ENCODE measurements at regions not wholly inside any gene's neighbourhood (a gene's known extent, or its start where the extent isn't known, plus 50 kb on each side); places are given as distances from the start of the nearest gene placed in this dataset.
A peak's percentile ranks its signal among the peaks of the same experiment; 100 is the strongest.
"Not testable (repeated sequence)": the region's sequence is repeated elsewhere in the genome, so short reads cannot be mapped to it uniquely, and the experiment has no call there.

- ATAC-seq; DNase-seq (ENCODE audit: low spot score); intact Hi-C loops (cut with DNase I): not testable (repeated sequence)
Measured at GRCh38 chr4:3898928-3899327, 132.7 kb downstream of the ADRA2C start.

- intact Hi-C loops (cut with DNase I); DNase-seq (ENCODE audit: low spot score); ATAC-seq: not testable (repeated sequence)
Measured at GRCh38 chr4:3904264-3904955, 138.2 kb downstream of the ADRA2C start.

DNA sequence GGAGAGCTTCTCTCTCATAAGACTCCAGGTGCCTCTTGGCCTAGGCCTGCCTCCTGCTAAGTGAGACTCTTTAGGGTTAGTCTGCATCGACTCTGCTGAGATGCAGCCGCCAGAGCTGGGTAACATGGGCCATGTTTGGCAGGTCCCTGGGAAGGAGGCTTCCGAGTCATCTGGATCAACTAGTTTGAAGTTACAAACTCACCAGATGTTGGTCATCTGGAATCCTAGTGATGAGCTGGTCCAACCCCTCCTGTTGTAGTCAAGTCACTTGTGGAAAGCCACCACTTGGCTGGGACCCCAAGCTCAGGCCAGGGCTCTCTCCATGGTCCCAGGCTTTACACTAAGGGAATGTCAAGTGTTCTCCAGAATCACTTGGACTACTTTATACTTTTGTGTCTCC lies 143.4 kb downstream of the ADRA2C start:
- intact Hi-C loops (cut with DNase I); DNase-seq (ENCODE audit: low spot score); ATAC-seq: not testable (repeated sequence)

DNA sequence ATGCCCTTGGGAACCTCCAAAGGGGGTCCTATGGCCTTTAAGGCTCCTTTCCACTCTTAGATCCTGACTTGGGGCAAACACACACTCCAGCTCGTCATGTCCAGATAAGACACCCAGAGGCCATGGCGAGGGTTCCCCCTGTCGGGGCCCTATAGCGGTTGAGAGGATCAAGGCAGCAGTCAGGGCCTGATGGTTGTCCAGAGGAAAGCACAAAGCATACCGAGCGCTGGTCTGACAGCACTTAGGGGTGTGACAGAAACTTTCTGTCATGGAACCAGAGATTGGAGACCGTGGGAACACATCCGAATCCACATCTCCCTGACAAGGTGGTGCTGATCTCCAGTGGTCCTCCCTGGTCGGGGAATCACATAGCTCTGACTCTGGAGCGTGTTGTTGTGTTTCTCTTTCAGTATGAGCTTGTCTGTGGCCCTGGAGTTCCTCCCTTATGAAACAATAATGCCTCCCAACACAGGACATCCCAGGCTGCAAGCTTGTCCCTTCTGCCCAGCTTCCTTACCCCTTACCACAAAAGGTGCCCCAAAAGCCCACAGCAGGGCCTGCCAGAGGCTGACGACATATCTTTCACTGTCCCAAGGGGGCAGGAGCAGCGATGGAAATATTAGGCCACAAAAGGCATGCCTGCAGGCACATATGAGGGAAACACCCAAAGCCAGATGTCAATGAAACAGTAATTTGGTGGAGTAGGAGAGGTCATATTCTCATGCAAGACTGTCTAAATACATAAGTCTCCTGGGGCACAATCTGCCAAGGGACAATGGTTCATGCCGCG lies 144.2 kb downstream of the ADRA2C start:
- ATAC-seq; DNase-seq (ENCODE audit: low spot score); intact Hi-C loops (cut with DNase I): not testable (repeated sequence)

DNA sequence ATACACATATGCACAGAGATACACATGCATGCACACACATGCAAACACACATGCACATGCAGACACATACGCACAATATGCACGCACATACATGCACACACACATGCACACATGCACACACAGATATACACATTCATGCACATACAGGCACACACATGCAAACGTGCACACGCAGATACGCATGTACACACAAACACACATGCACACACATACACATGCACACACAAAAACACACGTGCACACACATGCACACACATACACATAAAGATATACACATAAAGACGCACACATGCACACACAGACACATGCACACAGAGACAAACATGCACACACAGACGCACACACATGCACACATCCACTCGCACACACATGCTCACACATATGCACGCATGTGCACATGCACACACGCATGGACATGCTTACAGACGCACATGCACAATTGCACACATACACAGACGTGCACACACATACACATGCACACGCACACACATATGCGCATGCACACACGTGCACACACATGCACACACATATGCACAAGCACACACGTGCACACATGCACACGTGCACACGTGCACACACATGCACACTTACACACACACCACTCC lies 145.2 kb downstream of the ADRA2C start:
- intact Hi-C loops (cut with DNase I) = no loop called here

GRCh38 chr4:3914511-3914910 lies 148.3 kb downstream of the ADRA2C start:
- ATAC-seq; intact Hi-C loops (cut with DNase I); DNase-seq (ENCODE audit: low spot score): not testable (repeated sequence)

More for the DNA sequence above, 145.2 kb downstream of the ADRA2C start:
- DNase-seq (ENCODE audit: low spot score) (no peak), ATAC-seq (no peak)

- intact Hi-C loops (cut with DNase I); ATAC-seq: not testable (repeated sequence)
- DNase-seq (ENCODE audit: low spot score) = peak; percentile 10
Measured at GRCh38 chr4:3919509-3919908, 153.3 kb downstream of the ADRA2C start.

GRCh38 chr4:3921902-3922301 lies 155.7 kb downstream of the ADRA2C start:
- intact Hi-C loops (cut with DNase I); DNase-seq (ENCODE audit: low spot score): not testable (repeated sequence)

GRCh38 chr4:3925841-3926240 lies 159.7 kb downstream of the ADRA2C start:
- intact Hi-C loops (cut with DNase I); DNase-seq (ENCODE audit: low spot score); ATAC-seq: not testable (repeated sequence)

More at GRCh38 chr4:3921902-3922301, 155.7 kb downstream of the ADRA2C start:
- not testable (repeated sequence) for ATAC-seq

DNA sequence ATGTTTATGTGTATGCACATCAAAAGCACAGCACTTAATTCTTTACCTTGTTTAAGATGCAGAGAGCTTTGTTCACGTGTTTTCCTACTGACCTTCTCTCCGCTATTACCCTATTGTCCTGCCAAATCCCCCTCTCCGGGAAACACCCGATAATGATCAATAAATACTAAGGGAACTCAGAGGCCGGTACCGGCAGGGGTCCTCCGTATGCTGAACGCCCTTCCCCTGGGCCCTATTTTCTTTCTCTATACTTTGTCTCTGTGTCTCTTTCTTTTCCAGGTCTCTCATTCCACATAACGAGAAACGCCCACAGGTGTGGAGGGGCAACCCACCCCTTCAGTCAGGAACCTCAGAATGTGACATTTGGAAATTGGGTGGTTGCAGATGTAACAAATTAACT lies 160.1 kb downstream of the ADRA2C start:
- DNase-seq (ENCODE audit: low spot score); ATAC-seq; intact Hi-C loops (cut with DNase I): not testable (repeated sequence)

GRCh38 chr4:3926969-3927755 lies 161.0 kb downstream of the ADRA2C start:
- DNase-seq (ENCODE audit: low spot score); ATAC-seq; intact Hi-C loops (cut with DNase I): not testable (repeated sequence)

DNA sequence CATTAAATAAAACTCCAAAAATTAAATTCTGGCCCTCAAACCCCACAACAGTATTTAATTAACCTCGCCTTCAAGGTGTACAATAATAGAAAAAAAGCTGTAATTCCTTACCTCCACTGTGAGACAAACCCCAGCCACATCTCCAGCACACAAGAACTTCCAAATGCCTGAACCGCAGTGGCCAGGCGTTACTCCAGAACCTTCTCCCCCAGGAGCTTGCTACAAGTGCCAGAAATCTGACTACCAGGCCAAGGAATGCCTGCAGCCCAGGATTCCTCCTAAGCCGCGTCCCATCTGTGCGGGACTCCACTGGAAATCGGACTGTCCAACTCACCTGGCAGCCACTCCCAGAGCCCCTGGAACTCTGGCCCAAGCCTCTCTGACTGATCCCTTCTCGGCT lies 163.2 kb downstream of the ADRA2C start:
- DNase-seq (ENCODE audit: low spot score); intact Hi-C loops (cut with DNase I); ATAC-seq: not testable (repeated sequence)

- intact Hi-C loops (cut with DNase I); ATAC-seq; DNase-seq (ENCODE audit: low spot score): not testable (repeated sequence)
Measured at GRCh38 chr4:3932734-3933133, 166.5 kb downstream of the ADRA2C start.

GRCh38 chr4:3935406-3935805 lies 169.2 kb downstream of the ADRA2C start:
- DNase-seq (ENCODE audit: low spot score); intact Hi-C loops (cut with DNase I); ATAC-seq: not testable (repeated sequence)

- intact Hi-C loops (cut with DNase I) = no loop called here
- DNase-seq (ENCODE audit: low spot score) (no peak), ATAC-seq (no peak)
Measured at GRCh38 chr4:3936184-3936583, 170.0 kb downstream of the ADRA2C start.

DNA sequence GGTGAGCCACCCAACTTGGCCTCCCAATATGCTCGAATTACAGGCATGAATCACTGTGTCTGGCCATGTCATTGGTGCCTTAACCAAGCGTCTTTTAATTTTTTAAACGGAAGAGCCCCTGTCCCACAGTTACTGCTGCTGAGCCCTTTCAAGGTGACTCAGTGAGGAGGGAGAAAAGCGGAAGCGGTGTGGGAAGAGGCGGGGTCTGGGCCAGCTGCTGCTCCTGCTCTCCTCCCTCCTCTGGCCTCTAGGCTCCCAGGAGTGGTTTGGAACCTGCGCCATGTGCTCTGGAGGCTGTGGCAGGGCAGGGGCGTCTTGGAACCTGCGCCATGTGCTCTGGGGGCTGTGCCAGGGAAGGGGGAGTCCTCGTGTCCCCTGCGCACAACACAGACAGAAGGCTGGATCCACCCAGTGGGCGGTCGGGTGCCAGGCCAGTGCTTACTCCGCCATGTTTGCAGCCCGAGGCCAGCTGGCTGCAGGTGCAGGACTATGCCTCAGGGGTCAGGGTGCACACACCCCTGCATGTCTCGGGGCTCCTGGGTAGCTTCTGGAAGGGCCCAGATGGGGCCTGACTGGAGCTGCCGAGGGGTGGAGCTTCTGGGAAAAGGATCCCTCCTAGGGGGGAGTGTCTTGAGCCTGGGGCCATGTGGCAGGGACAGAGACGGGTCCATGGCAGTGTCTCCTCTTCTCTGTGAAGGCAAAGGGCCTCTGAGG lies 171.8 kb downstream of the ADRA2C start:
- ATAC-seq; intact Hi-C loops (cut with DNase I); DNase-seq (ENCODE audit: low spot score): not testable (repeated sequence)

DNA sequence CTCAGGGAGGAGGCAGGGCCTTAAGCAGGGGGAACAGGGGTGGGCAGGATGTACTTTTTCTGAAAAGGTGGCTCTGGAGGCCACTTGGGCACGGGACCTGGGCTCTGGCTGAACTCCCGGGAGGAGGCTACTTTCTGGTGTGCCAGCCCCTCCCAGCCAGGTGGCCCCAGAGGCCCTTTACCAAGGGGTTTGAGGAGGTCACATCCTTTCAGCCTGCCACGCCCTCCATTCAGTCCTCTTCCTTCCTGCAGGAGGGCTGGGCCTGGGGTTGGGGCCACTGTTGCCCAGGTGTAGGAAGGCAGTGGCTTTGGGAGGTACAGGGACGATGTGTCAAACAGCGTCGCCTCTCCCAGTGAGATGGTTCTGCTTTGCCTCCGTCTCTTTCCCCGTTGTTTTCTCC lies 172.5 kb downstream of the ADRA2C start:
- intact Hi-C loops (cut with DNase I); DNase-seq (ENCODE audit: low spot score); ATAC-seq: not testable (repeated sequence)
